MCF 10A (cell line): ENCODE measurements at regions not wholly inside any gene's neighbourhood (a gene's known extent, or its start where the extent isn't known, plus 50 kb on each side); places are given as distances from the start of the nearest gene placed in this dataset.

Source experiments
- BruUV-seq: library from RNA; stranded (reverse); fragments of 400-500 nt; replicated peaks from 2 replicates; lab custom pipeline; 2021; lab: Mats Ljungman, UMichigan
- CTCF ChIA-PET: fragments of 300-600 bp; sonication (Branson Sonifier 250); formaldehyde crosslinking; extraction: SDS; loops from one replicate; lab custom pipeline; 2021; ENCODE audit warnings: antibody characterized with exemption, inconsistent platforms; lab: Yijun Ruan, JAX
- POLR2A ChIA-PET: fragments of 300-600, 350-650 bp; sonication (Branson Sonifier 250); formaldehyde crosslinking; extraction: SDS; loops from one replicate; lab custom pipeline; 2020; ENCODE audit warnings: antibody characterized with exemption, inconsistent platforms; lab: Yijun Ruan, JAX
- DNase-seq: peaks from one replicate; pipeline ENCODE4 v3.0.0-alpha.2; 2018; ENCODE audit not compliant: unreplicated experiment
- H3K27ac Mint-ChIP-seq: one replicate; pipeline ENCODE4 v1.8.0; 2022; ENCODE audit warnings: mild to moderate bottlenecking, low read depth, mixed read lengths; ENCODE audit not compliant: unreplicated experiment
- H3K27me3 Mint-ChIP-seq: one replicate; pipeline ENCODE4 v1.8.0; 2022; ENCODE audit warnings: mixed read lengths; ENCODE audit not compliant: insufficient read depth, unreplicated experiment
- H3K36me3 Mint-ChIP-seq: one replicate; pipeline ENCODE4 v1.8.0; 2022; ENCODE audit warnings: mild to moderate bottlenecking, moderate library complexity, mixed read lengths; ENCODE audit not compliant: insufficient read depth, unreplicated experiment
- H3K4me1 Mint-ChIP-seq: one replicate; pipeline ENCODE4 v1.8.0; 2022; ENCODE audit warnings: mixed read lengths; ENCODE audit not compliant: insufficient read depth, unreplicated experiment
- H3K4me3 Mint-ChIP-seq: one replicate; pipeline ENCODE4 v1.8.0; 2022; ENCODE audit warnings: mild to moderate bottlenecking, moderate library complexity, mixed read lengths; ENCODE audit not compliant: unreplicated experiment
- H3K9me3 Mint-ChIP-seq: one replicate; pipeline ENCODE4 v1.8.0; 2022; ENCODE audit warnings: mixed read lengths; ENCODE audit not compliant: unreplicated experiment
- intact Hi-C: fragments of 100-400 bp; cut with micrococcal nuclease; formaldehyde crosslinking; loops from 2 replicates; pipeline ENCODE4 v1.14.1; 2022
- TF ChIP-seq, protein P1 (sequence below): fragments of 200-600 bp; IDR thresholded peaks from one replicate; pipeline ENCODE4 v1.8.0; 2022; ENCODE audit warnings: antibody characterized with exemption, mild to moderate bottlenecking; ENCODE audit not compliant: unreplicated experiment

- H3K27ac Mint-ChIP-seq, result no peak overlapping the region
- BruUV-seq, result no TSS peak
- ChIA-PET CTCF (no interaction called here), POLR2A (no interaction called here)
- H3K4me3 Mint-ChIP-seq, result no peak overlapping the region
- no peaks in the 10 kb centered on the region for H3K27me3 Mint-ChIP-seq
- intact Hi-C loops, result no loop called here
- H3K9me3 Mint-ChIP-seq, result no peaks in the 10 kb centered on the region
- DNase-seq, result no peak
- TF ChIP-seq, protein P1, sequence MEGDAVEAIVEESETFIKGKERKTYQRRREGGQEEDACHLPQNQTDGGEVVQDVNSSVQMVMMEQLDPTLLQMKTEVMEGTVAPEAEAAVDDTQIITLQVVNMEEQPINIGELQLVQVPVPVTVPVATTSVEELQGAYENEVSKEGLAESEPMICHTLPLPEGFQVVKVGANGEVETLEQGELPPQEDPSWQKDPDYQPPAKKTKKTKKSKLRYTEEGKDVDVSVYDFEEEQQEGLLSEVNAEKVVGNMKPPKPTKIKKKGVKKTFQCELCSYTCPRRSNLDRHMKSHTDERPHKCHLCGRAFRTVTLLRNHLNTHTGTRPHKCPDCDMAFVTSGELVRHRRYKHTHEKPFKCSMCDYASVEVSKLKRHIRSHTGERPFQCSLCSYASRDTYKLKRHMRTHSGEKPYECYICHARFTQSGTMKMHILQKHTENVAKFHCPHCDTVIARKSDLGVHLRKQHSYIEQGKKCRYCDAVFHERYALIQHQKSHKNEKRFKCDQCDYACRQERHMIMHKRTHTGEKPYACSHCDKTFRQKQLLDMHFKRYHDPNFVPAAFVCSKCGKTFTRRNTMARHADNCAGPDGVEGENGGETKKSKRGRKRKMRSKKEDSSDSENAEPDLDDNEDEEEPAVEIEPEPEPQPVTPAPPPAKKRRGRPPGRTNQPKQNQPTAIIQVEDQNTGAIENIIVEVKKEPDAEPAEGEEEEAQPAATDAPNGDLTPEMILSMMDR, result no peak
- H3K4me1 Mint-ChIP-seq, result no peaks in the 10 kb centered on the region
- no peaks in the 10 kb centered on the region for H3K36me3 Mint-ChIP-seq
Measured at GRCh38 chr11:41532413-41532812, 73.0 kb upstream of the LRRC4C start.

DNA sequence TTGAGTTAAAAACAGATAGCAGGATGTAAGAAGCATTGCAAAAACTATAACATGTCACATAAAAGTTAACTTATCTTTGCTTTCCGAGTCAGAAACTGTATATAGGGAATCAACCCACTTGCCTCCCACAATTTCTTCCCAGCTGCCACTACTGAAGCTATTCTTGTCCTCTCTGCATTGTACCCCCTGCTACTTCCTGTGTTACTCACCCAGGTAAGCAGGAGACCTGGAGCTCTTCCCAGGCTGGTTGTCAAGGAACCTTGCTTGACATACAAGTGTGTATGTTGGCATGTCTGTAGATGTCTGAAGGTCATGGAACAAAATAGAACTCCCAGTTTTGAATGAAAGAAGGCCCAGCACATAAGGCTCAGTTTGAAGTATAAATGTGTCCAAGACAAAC lies 74.3 kb upstream of the LRRC4C start:
- H3K27me3 Mint-ChIP-seq, result no peaks in the 10 kb centered on the region
- POLR2A ChIA-PET, result interaction anchor here (0.6 kb wide), 1 partner anchor 1149 kb away, joined by 4 read pairs; no protein-coding TSS in a partner anchor
- CTCF ChIA-PET, result interaction anchor here (0.5 kb wide), 1 partner anchor 78 kb away, joined by 3 read pairs; no protein-coding TSS in a partner anchor
- no peak overlapping the region for H3K27ac Mint-ChIP-seq
- H3K4me1 Mint-ChIP-seq, result no peaks in the 10 kb centered on the region
- H3K9me3 Mint-ChIP-seq, result no peaks in the 10 kb centered on the region
- peak; percentile 12 for DNase-seq
- no TSS peak for BruUV-seq
- TF ChIP-seq, protein P1, result no peak
- H3K4me3 Mint-ChIP-seq, result no peak overlapping the region
- intact Hi-C loops, result no loop called here
- no peaks in the 10 kb centered on the region for H3K36me3 Mint-ChIP-seq

DNA sequence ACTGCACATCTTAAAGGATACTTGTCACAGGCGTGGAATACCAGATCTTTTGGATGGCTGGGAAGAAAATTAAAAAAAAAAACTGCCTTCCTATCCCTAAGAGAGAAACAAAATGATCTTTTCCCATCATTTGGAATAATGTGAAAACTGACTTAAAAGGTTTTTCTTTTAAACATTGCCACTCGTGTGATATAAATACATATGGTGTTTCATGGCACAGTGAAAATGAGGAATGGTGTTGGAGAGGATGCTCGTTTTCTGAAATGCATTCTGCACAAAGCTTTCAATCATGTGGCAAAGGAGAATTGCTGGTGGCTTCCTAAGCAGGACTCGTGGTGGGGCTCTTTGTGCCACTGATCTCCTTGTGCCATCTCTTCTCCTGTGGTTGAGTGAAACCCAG lies 74.9 kb upstream of the LRRC4C start:
- ChIA-PET POLR2A (no interaction called here), CTCF (interaction anchor here (0.6 to 1.1 kb wide), 3 partner anchors 10 to 78 kb away, joined by 3 read pairs; no protein-coding TSS in a partner anchor)
- TF ChIP-seq, protein P1, result no peak
- no peak overlapping the region for H3K4me3 Mint-ChIP-seq
- H3K27ac Mint-ChIP-seq, result no peak overlapping the region
- no peaks in the 10 kb centered on the region for H3K27me3 Mint-ChIP-seq
- BruUV-seq, result no TSS peak
- no peaks in the 10 kb centered on the region for H3K36me3 Mint-ChIP-seq
- intact Hi-C loops, result no loop called here
- H3K9me3 Mint-ChIP-seq, result peaks cover 3% of the 10 kb centered on the region
- DNase-seq, result no peak
- H3K4me1 Mint-ChIP-seq, result no peaks in the 10 kb centered on the region

DNA sequence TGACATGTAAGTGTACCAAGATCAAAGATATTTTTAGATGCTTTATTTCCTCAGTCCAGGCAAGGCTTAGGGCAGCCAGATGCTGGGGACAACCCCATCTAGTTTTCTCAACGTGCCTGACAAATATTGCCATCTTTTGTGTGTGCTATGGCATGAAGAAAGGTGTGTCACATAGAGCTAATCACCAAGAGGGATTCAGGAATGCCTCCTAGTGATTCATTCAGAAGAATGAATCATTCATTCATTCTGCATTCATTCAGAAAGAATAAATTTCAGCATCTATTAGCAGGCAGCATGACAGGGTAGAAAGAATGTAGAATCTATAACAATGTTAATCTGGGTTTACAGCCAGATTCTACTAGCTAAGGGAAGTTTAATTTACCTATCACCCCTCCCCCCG lies 75.4 kb upstream of the LRRC4C start:
- Mint-ChIP-seq H3K9me3 (peaks cover 7% of the 10 kb centered on the region), H3K36me3 (no peaks in the 10 kb centered on the region), H3K27me3 (no peaks in the 10 kb centered on the region), H3K27ac (no peak overlapping the region), H3K4me1 (no peaks in the 10 kb centered on the region), H3K4me3 (no peak overlapping the region)
- ChIA-PET CTCF (interaction anchor here (0.6 to 1.1 kb wide), 3 partner anchors 10 to 78 kb away, joined by 3 read pairs; no protein-coding TSS in a partner anchor), POLR2A (interaction anchor here (0.5 kb wide), 1 partner anchor 271 kb away, joined by 3 read pairs; no protein-coding TSS in a partner anchor)
- BruUV-seq, result no TSS peak
- intact Hi-C loops, result no loop called here
- TF ChIP-seq, protein P1, result no peak
- DNase-seq, result no peak
